SK-N-SH treated with all-trans-retinoic acid at 6 μM for 48 hours (cell line): ENCODE measurements at regions not wholly inside any gene's neighbourhood (a gene's known extent, or its start where the extent isn't known, plus 50 kb on each side); places are given as distances from the start of the nearest gene placed in this dataset.

Experiments used
- ATAC-seq: fragments of 200-7000 bp; cut with Tn5 transposase; 3 replicates; pipeline ENCODE4 v1.9.1; 2020; ENCODE audit warnings: mild to moderate bottlenecking, moderate library complexity
- ARNTL ChIP-seq: fragments of 450-650 bp; formaldehyde crosslinking; IDR thresholded peaks from 2 replicates; pipeline ENCODE4 v1.5.0; 2020; ENCODE audit warnings: low read depth, mild to moderate bottlenecking, moderate library complexity, borderline replicate concordance
- BACH2 ChIP-seq: fragments of 250-450 bp; sonication (Bioruptor Pico); IDR thresholded peaks from 2 replicates; pipeline ENCODE4 v1.9.0; 2021; ENCODE audit warnings: mild to moderate bottlenecking, borderline replicate concordance
- CSDC2 ChIP-seq: fragments of 250-450 bp; sonication (Bioruptor Pico); IDR thresholded peaks from 2 replicates; pipeline ENCODE4 v1.5.0; 2020; ENCODE audit warnings: mild to moderate bottlenecking, moderate library complexity
- ESRRG ChIP-seq: fragments of 250-450 bp; sonication (Bioruptor Pico); IDR thresholded peaks from 2 replicates; pipeline ENCODE4 v1.6.1; 2021; ENCODE audit warnings: mild to moderate bottlenecking
- GLIS3 ChIP-seq: fragments of 250-450 bp; sonication (Bioruptor Pico); IDR thresholded peaks from 2 replicates; pipeline ENCODE4 v1.5.0; 2020; ENCODE audit warnings: mild to moderate bottlenecking, moderate library complexity
- ISL1 ChIP-seq: fragments of 250-450 bp; sonication (Bioruptor Pico); IDR thresholded peaks from 2 replicates; pipeline ENCODE4 v2.1.2; 2022; ENCODE audit warnings: mild to moderate bottlenecking, moderate library complexity
- OSR1 ChIP-seq: fragments of 250-450 bp; sonication (Bioruptor Pico); IDR thresholded peaks from 2 replicates; pipeline ENCODE4 v1.8.0; 2022; ENCODE audit warnings: moderate library complexity, mild to moderate bottlenecking, inconsistent platforms
- PPARA ChIP-seq: fragments of 250-450 bp; sonication (Bioruptor Pico); IDR thresholded peaks from 2 replicates; pipeline ENCODE4 v1.5.0; 2020; ENCODE audit warnings: mild to moderate bottlenecking, borderline replicate concordance
- RARB ChIP-seq: fragments of 250-450 bp; sonication (Bioruptor Pico); IDR thresholded peaks from 2 replicates; pipeline ENCODE4 v1.8.0; 2021; ENCODE audit warnings: mild to moderate bottlenecking, moderate library complexity
- SNAI2 ChIP-seq: fragments of 250-450 bp; sonication (Bioruptor Pico); IDR thresholded peaks from 2 replicates; pipeline ENCODE4 v1.5.0; 2020; ENCODE audit warnings: mild to moderate bottlenecking, moderate library complexity
- TCF4 ChIP-seq: fragments of 250-450 bp; sonication (Bioruptor Pico); IDR thresholded peaks from 2 replicates; pipeline ENCODE4 v1.8.0; 2021; ENCODE audit warnings: mild to moderate bottlenecking, moderate library complexity, borderline replicate concordance
- TOX ChIP-seq: fragments of 250-450 bp; sonication (Bioruptor Pico); IDR thresholded peaks from 2 replicates; pipeline ENCODE4 v1.8.0; 2021; ENCODE audit warnings: mild to moderate bottlenecking, moderate library complexity, borderline replicate concordance
- ZC3H10 ChIP-seq: fragments of 250-450 bp; sonication (Bioruptor Pico); IDR thresholded peaks from 2 replicates; pipeline ENCODE4 v1.5.1; 2021; ENCODE audit warnings: mild to moderate bottlenecking, moderate library complexity
- ZFP3 ChIP-seq: fragments of 250-450 bp; sonication (Bioruptor Pico); IDR thresholded peaks from 2 replicates; pipeline ENCODE4 v1.5.0; 2020; ENCODE audit warnings: mild to moderate bottlenecking, moderate library complexity
- ZFP30 ChIP-seq: fragments of 450-650 bp; formaldehyde crosslinking; IDR thresholded peaks from 2 replicates; pipeline ENCODE4 v1.5.0; 2022; ENCODE audit warnings: mild to moderate bottlenecking, moderate library complexity
- ZNF565 ChIP-seq: fragments of 450-650 bp; formaldehyde crosslinking; conservative IDR thresholded peaks from 2 replicates; pipeline ENCODE4 v1.5.0; 2020; ENCODE audit warnings: low read depth, mild to moderate bottlenecking, moderate library complexity
- ZNF70 ChIP-seq: fragments of 450-650 bp; formaldehyde crosslinking; IDR thresholded peaks from 2 replicates; pipeline ENCODE4 v1.5.0; 2020; ENCODE audit warnings: mild to moderate bottlenecking, moderate library complexity
- ZNF8 ChIP-seq: fragments of 450-650 bp; formaldehyde crosslinking; IDR thresholded peaks from 2 replicates; pipeline ENCODE4 v1.5.0; 2020; ENCODE audit warnings: mild to moderate bottlenecking, moderate library complexity
- TF ChIP-seq, protein P1 (sequence below): fragments of 250-450 bp; sonication (Bioruptor Pico); IDR thresholded peaks from 2 replicates; pipeline ENCODE4 v1.5.1; 2021; ENCODE audit warnings: mild to moderate bottlenecking, moderate library complexity
- TF ChIP-seq, protein P2 (sequence below): fragments of 250-450 bp; sonication (Bioruptor Pico); IDR thresholded peaks from 2 replicates; pipeline ENCODE4 v1.5.0; 2020; ENCODE audit warnings: mild to moderate bottlenecking, moderate library complexity
- TF ChIP-seq, protein P3 (sequence below): fragments of 250-450 bp; sonication (Bioruptor Pico); IDR thresholded peaks from 2 replicates; pipeline ENCODE4 v1.8.0; 2021; ENCODE audit warnings: low read depth, mild to moderate bottlenecking, moderate library complexity, borderline replicate concordance
- TF ChIP-seq, protein P4 (sequence below): fragments of 250-450 bp; sonication (Bioruptor Pico); IDR thresholded peaks from 2 replicates; pipeline ENCODE4 v1.5.1; 2020; ENCODE audit warnings: low read depth, mild to moderate bottlenecking, moderate library complexity
- TF ChIP-seq, protein P5 (sequence below): fragments of 250-450 bp; sonication (Bioruptor Pico); IDR thresholded peaks from 2 replicates; pipeline ENCODE4 v1.8.0; 2020; ENCODE audit warnings: mild to moderate bottlenecking, moderate library complexity, borderline replicate concordance

DNA sequence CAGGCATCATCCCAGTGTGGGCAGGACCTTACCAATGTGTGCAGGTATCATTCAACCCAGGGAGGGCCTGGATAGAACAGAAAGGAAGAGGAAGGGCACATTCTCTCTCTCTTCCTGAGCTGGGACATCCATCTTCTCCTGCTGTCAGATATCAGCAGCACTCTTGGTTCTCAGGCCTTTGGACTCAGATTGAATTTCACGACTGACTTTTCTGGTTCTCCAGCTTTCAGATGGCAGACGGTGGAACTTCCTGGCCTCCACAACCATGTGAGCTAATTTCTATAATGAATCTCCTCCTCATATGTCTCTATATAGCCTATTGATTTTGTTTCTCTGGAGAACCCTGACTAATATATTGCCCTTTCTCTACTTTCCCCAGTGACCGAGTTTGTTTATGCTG lies 77.3 kb downstream of the OLFM4 start:
- ATAC-seq: no peak
- TF ChIP-seq PPARA (CRISPR knock-in tag): no peak

DNA sequence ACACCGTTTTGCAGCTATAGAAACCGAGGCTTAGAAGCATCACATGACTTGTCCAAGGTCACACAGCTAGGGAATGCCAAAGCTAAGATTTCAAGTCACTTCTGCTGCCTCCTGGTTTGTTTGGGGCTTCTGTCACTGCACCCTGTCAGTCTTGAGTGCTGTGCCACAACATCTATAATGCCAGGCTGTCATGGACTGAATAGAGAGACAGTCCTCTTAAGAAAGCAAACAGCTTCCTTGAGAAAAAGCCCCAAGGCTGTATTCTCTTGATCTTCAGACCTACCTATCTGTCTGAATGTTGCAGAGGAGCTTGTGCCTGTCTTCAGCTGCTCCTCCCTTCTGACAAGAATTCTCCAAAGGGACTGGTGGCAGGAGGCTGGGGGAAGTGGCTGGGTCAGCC lies 81.6 kb downstream of the OLFM4 start:
- TF ChIP-seq ZFP30: no peak
- TF ChIP-seq, protein P1, sequence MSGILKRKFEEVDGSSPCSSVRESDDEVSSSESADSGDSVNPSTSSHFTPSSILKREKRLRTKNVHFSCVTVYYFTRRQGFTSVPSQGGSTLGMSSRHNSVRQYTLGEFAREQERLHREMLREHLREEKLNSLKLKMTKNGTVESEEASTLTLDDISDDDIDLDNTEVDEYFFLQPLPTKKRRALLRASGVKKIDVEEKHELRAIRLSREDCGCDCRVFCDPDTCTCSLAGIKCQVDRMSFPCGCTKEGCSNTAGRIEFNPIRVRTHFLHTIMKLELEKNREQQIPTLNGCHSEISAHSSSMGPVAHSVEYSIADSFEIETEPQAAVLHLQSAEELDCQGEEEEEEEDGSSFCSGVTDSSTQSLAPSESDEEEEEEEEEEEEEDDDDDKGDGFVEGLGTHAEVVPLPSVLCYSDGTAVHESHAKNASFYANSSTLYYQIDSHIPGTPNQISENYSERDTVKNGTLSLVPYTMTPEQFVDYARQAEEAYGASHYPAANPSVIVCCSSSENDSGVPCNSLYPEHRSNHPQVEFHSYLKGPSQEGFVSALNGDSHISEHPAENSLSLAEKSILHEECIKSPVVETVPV (CRISPR knock-in tag): no peak
- TF ChIP-seq ZNF8 (CRISPR knock-in tag): no peak
- no peak for TF ChIP-seq TOX (CRISPR knock-in tag)
- TF ChIP-seq ZC3H10 (CRISPR knock-in tag): no peak
- no peak for TF ChIP-seq RARB (CRISPR knock-in tag)
- no peak for TF ChIP-seq SNAI2 (CRISPR knock-in tag)
- no peak for TF ChIP-seq CSDC2 (CRISPR knock-in tag)
- no peak for TF ChIP-seq ESRRG (CRISPR knock-in tag)
- TF ChIP-seq ISL1 (CRISPR knock-in tag): no peak
- no peak for TF ChIP-seq GLIS3 (CRISPR knock-in tag)
- TF ChIP-seq, protein P2, sequence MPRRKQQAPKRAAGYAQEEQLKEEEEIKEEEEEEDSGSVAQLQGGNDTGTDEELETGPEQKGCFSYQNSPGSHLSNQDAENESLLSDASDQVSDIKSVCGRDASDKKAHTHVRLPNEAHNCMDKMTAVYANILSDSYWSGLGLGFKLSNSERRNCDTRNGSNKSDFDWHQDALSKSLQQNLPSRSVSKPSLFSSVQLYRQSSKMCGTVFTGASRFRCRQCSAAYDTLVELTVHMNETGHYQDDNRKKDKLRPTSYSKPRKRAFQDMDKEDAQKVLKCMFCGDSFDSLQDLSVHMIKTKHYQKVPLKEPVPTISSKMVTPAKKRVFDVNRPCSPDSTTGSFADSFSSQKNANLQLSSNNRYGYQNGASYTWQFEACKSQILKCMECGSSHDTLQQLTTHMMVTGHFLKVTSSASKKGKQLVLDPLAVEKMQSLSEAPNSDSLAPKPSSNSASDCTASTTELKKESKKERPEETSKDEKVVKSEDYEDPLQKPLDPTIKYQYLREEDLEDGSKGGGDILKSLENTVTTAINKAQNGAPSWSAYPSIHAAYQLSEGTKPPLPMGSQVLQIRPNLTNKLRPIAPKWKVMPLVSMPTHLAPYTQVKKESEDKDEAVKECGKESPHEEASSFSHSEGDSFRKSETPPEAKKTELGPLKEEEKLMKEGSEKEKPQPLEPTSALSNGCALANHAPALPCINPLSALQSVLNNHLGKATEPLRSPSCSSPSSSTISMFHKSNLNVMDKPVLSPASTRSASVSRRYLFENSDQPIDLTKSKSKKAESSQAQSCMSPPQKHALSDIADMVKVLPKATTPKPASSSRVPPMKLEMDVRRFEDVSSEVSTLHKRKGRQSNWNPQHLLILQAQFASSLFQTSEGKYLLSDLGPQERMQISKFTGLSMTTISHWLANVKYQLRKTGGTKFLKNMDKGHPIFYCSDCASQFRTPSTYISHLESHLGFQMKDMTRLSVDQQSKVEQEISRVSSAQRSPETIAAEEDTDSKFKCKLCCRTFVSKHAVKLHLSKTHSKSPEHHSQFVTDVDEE (CRISPR knock-in tag): no peak
- TF ChIP-seq ZNF70: no peak
- TF ChIP-seq, protein P3, sequence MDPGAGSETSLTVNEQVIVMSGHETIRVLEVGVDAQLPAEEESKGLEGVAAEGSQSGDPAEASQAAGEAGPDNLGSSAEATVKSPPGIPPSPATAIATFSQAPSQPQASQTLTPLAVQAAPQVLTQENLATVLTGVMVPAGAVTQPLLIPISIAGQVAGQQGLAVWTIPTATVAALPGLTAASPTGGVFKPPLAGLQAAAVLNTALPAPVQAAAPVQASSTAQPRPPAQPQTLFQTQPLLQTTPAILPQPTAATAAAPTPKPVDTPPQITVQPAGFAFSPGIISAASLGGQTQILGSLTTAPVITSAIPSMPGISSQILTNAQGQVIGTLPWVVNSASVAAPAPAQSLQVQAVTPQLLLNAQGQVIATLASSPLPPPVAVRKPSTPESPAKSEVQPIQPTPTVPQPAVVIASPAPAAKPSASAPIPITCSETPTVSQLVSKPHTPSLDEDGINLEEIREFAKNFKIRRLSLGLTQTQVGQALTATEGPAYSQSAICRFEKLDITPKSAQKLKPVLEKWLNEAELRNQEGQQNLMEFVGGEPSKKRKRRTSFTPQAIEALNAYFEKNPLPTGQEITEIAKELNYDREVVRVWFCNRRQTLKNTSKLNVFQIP: no peak
- TF ChIP-seq ARNTL (CRISPR knock-in tag): no peak
- TF ChIP-seq TCF4 (CRISPR knock-in tag): no peak
- TF ChIP-seq OSR1 (CRISPR knock-in tag): no peak
- no peak for TF ChIP-seq ZFP3 (CRISPR knock-in tag)
- TF ChIP-seq, protein P4, sequence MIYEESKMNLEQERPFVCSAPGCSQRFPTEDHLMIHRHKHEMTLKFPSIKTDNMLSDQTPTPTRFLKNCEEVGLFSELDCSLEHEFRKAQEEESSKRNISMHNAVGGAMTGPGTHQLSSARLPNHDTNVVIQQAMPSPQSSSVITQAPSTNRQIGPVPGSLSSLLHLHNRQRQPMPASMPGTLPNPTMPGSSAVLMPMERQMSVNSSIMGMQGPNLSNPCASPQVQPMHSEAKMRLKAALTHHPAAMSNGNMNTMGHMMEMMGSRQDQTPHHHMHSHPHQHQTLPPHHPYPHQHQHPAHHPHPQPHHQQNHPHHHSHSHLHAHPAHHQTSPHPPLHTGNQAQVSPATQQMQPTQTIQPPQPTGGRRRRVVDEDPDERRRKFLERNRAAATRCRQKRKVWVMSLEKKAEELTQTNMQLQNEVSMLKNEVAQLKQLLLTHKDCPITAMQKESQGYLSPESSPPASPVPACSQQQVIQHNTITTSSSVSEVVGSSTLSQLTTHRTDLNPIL (CRISPR knock-in tag): no peak
- TF ChIP-seq, protein P5, sequence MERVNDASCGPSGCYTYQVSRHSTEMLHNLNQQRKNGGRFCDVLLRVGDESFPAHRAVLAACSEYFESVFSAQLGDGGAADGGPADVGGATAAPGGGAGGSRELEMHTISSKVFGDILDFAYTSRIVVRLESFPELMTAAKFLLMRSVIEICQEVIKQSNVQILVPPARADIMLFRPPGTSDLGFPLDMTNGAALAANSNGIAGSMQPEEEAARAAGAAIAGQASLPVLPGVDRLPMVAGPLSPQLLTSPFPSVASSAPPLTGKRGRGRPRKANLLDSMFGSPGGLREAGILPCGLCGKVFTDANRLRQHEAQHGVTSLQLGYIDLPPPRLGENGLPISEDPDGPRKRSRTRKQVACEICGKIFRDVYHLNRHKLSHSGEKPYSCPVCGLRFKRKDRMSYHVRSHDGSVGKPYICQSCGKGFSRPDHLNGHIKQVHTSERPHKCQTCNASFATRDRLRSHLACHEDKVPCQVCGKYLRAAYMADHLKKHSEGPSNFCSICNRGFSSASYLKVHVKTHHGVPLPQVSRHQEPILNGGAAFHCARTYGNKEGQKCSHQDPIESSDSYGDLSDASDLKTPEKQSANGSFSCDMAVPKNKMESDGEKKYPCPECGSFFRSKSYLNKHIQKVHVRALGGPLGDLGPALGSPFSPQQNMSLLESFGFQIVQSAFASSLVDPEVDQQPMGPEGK: no peak
- ATAC-seq: no peak

DNA sequence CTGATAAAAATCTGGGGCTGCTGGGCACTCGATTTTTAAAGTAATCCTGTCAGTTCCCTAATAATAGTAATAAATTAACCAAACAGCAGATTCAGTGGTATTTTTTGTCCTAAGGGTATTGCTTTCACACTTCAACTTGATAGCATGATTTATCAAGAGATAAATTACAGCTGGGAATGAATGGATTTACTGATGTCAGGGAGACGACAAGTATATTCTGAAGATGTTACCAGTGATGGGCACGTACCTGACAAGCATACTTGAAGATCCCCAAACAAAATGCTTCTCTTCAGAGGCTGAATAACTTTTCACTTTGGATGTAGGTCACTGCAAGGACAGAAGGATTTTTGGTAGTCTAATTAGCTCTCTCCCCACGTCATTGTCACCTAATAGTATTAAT lies 82.0 kb downstream of the OLFM4 start:
- no peak for ATAC-seq
- TF ChIP-seq TOX (CRISPR knock-in tag): no peak
- TF ChIP-seq CSDC2 (CRISPR knock-in tag): no peak
- TF ChIP-seq SNAI2 (CRISPR knock-in tag): no peak
- no peak for TF ChIP-seq ISL1 (CRISPR knock-in tag)
- no peak for TF ChIP-seq ZNF565 (CRISPR knock-in tag)
- no peak for TF ChIP-seq ZC3H10 (CRISPR knock-in tag)
- TF ChIP-seq TCF4 (CRISPR knock-in tag): no peak
- TF ChIP-seq BACH2: no peak
- TF ChIP-seq, all 23 proteins: peak for 0
